ENCODE measurements at regions not wholly inside any gene's neighbourhood (a gene's known extent, or its start where the extent isn't known, plus 50 kb on each side); places are given as distances from the start of the nearest gene placed in this dataset.
"Not testable (repeated sequence)": the region's sequence is repeated elsewhere in the genome, so short reads cannot be mapped to it uniquely, and the experiment has no call there.

DNA sequence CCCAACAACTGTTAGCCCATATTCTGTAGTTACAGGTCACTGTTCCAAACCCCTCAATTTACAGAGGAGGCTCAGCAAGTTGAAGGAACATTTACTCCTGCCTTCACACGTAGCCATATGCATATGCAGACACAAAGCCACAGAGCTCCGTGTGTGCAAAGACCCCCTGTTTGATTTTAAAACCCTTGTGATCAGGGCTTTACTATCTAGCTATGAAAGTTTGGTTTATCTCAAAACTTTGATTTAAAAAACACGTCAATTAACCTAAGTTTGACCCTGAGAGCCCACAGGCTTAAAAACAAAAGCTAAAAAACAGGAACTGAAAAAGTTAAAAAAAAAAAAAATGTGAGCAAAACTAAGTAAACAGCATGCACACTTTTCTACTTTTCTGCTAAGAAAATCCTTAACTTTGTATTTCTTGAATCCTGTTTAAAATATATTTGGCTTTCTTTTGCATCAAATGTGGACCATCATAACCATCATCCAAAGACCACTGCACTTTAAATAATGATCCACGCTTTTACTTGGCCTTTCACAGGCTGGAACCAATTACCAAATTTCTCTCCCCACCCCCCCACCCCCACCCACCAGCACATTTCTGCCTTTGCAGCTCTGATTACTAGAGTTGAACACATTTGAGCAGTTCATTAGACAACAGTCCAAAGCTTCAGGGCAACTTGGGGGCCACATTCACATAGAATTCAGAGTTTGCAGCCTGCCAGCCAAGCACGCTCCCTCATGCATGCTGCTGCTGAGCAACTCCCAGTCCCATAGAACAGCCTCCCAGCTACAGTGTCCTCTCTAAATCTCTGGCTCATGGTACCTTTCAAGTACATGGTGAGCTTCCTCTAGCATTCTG, 128.8 kb upstream of the MAP3K1 start:
- no peak for DNase-seq (ENCODE audit: low read depth, low spot score)

DNA sequence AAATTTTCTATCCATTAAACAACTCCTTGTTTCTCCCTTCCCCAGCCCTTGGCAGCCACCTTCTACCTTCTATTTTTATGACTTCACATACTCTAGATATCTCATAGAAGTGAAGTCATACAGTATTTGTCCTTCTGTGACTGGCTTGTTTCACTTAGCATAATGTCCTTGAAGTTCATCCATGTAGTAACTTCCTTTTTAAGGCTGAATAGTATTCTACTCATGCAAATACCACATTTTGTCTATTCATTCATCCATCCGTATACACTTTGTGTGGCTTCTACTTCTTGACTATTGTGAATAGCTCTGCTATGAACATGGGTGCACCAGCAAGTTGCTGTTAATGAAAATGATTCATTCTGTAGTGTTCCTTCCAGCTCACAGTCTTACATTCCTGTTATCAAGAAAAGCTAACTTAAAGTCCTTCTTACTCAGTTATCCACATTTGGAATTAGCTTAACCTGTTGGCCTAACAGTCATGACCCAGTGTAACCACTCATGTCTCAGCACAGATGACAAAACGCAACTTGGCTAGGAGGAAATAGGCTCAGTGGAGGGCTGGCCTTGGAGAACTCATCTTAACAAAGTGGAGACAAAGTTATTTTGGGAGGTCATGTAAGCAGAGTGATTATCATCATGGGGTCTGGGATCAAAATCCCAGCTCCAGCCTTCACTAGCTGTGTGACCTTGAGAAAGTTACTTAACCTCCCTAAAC, 129.7 kb upstream of the MAP3K1 start:
- DNase-seq (ENCODE audit: low read depth, low spot score): no peak

DNA sequence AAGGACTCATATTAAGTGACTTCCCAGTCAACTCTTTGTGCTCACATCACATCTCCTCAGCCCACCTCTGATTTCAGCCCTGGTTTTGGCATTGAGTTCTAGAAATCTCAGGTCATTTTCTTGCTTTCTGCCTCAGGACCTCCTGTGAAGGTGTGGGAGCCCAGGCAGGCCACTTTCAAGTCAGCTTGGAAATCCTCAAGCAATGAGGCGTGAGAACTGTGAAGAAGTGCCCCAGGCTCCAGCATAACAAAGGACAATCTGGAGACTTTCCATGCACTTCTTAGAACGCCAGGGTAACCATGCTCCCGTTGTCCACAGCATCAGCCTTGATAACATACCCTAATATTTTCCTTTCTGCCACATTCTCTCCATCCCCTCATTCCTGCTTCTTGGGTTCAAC, 131.2 kb upstream of the MAP3K1 start:
- DNase-seq (ENCODE audit: low read depth, low spot score): peak; percentile 80

DNA sequence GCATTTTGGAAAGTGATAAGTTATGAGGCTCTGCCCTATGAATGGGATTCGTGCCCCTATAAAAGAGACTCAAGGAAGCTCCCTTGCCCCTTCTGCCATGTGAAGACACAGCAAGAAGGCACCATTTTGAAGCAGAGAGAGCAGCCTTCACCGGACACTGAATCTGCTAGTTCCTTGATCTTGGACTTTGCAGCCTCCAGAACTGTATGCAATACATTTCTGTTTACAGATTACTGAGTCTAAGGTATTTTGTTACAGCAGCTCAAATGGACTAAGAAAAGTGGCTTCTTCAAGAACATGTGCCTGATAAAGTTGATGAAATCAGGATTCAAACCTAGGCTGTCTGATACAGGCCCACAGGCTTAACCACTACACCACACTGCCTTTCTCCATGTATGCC, 131.6 kb upstream of the MAP3K1 start:
- DNase-seq (ENCODE audit: low read depth, low spot score): no peak

DNA sequence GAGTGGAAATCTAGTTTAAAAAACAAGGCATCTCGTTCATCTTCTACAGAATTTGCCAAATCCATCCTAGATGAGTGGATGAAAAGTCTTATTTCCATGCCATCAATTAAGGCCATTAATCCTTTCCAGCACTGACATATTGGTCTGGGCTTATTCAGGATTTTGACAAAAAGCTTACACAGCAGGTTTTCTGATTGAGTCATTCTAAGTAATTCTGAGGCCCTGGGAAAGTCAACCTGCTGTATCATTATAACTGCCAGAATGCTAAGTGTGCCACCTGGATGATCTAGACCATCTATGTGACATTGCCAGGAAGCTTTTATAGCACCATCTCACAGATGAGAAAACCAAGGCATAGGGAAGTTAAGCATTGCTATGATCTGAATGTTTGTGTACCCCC, 132.1 kb upstream of the MAP3K1 start:
- no peak for DNase-seq (ENCODE audit: low read depth, low spot score)

DNA sequence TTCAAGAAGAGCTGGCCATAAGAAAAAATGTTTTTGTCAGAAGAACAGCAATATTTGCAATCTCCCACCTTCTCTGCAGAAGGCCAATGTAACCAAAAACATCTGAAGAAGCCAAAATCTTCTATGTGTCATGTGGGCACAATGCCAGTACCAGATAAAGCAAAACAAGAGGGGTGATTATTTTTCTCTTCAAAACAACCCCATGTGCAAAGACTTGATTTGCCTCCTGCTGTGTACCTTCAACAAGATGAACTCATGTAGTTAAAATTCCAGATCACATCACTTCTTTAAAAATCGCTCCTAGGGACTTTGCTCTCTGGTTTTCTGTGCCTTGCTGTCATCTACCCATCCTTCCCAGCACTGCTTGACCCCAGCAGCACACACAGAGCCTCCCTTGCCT, 134.0 kb upstream of the MAP3K1 start:
- no peak for DNase-seq (ENCODE audit: low read depth, low spot score)

DNA sequence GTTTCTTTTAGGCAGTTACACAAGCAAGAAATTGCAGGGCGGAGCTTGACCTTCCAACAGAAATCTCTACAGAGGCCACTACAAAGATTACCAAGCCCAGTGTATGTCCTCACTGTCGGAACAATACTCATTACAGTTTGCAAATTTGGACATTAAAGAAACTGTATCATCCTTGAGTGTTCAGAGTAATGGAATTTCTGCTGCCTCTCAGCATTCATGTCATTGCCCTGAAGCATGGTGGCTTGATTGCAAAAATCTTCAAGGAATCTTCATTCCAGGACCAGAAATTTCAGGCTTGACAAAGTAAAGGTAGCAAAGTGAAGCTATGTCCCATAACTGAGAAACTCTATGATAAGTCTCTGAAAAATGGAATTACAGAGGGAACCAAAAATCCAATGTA, 134.6 kb upstream of the MAP3K1 start:
- no peak for DNase-seq (ENCODE audit: low read depth, low spot score)

DNA sequence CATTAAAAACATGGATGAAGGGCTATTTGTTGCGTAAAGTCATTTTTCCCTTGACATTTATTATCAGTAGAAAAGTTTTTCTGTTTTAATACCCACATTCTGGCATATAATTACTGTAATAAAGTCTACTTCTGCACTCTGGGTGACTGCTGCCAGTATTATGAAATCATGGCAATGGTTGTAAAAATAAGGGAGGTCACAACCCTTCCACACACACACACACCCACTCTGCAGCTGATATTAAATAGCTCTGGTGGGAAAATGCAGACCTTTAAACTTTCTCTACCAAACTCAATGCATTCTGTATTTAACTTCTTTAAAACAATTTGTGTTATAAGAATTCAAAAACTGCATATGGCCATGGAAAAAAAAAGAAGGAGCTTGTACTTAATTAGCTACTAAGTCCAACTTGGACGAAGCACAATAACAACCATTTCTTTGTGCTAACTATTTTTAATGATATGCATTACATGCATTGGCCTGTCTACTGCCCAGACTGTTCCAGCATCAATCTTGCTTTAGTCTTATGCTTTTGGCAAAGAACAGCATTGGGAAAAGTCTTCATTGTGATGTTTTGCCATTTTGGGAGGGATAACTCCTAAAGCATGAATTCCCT, 137.6 kb upstream of the MAP3K1 start:
- DNase-seq (ENCODE audit: low read depth, low spot score): no peak

DNA sequence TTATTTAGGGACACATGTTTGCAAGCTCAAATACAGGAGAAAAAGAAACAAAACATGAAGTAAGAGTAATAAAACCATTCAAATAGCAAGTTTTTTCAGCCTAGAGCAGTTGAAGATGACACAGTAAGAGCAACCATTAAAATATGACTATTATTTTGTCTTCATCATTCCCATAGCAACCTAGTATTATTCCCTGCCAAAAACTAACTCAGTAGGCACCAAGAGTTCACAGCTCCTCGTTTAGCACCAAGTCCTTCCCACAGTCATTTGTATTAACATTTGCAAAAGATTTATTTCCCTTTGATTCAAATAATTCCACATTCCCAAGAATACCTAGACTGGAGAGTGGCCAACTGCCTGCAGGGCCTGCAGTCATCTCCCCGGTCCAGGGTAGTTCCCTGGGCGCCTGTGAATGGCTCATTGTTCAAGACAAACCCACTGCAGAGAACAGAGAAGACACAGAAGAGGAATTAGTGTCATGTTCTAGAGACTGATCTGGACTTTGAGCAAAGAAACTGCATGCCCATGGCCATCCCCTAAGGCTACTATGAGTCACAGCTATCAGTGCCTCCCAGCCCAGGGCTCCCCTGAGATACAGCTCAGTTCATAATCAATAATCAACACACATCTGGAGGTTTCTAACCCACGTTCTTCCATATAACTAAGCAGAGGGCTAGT, 139.1 kb upstream of the MAP3K1 start:
- peak; percentile 29 for DNase-seq (ENCODE audit: low read depth, low spot score)

DNA sequence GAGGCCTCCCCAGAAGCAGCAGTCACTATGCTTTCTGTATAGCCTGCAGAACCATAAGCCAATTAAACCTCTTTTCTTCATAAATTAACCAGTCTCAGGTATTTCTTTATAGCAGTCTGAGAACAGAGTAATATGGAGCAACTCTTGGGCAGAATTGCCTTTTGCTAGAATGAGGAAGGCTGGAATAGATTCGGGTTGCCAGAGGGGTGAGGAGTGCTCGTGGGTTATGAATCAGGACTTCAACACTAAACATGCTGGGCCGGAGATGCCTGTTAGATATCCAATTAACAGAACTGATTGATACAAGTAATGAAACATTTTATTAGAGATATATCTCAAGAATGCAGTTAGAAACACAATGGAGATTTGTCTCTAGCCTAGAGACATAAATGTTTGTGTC, 140.9 kb upstream of the MAP3K1 start:
- DNase-seq (ENCODE audit: low read depth, low spot score): no peak

DNA sequence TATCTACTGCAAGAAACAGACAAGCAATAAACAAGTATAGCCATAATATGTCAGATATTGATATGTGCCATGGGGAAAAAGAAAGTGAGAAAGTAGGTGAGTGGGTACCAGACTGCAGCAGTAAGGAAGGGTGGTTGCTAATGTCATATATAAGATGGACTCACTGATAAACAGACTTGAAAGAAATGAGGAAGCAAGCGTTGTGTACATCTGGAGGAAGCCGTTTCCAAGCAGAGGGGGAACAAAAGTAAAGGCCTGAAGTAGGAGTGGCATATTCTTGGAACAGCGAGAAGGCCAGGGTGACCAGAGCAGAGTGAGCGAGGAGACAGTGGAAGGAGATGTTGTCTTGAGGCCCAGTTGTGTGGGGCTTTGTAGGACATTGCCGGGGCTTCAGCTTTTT, 142.2 kb upstream of the MAP3K1 start:
- DNase-seq (ENCODE audit: low read depth, low spot score): no peak

DNA sequence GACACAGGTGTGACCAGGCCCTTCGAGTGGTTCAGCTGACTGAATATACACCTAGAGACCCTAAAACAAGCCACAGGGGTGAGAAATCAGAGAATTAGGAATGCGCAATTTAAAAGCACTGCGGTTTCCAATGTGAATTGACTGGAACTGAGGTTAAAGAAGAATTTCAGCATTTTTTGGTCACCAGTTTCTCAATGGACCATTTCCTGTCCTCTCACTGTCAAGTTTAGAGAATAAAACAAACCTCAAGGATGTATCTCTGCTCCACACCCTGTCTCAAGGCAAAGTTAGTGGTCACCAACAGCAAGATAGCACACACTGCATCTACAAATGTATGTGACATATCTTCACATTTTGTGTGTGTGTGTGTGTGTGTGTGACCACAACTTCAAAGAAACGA, 143.8 kb upstream of the MAP3K1 start:
- no peak for DNase-seq (ENCODE audit: low read depth, low spot score)

DNA sequence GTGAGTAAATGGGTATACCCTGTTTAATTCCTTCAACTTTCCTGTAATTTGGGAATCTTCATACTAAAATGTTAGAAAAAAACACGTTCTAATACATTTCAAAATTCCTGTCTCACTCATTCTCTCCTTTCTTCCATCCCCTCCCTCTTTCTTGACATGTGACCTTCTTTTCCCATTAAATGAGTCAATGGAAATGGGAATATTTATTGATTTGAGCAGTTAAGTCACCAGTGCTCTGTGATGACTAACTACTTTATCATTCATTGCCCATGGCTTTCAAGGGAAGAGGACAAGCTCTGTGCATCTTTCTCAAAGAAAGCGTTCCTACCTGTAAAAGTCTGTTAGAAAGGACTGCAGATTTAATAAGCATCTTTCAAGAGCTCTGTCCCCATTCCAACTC, 144.4 kb upstream of the MAP3K1 start:
- no peak for DNase-seq (ENCODE audit: low read depth, low spot score)

DNA sequence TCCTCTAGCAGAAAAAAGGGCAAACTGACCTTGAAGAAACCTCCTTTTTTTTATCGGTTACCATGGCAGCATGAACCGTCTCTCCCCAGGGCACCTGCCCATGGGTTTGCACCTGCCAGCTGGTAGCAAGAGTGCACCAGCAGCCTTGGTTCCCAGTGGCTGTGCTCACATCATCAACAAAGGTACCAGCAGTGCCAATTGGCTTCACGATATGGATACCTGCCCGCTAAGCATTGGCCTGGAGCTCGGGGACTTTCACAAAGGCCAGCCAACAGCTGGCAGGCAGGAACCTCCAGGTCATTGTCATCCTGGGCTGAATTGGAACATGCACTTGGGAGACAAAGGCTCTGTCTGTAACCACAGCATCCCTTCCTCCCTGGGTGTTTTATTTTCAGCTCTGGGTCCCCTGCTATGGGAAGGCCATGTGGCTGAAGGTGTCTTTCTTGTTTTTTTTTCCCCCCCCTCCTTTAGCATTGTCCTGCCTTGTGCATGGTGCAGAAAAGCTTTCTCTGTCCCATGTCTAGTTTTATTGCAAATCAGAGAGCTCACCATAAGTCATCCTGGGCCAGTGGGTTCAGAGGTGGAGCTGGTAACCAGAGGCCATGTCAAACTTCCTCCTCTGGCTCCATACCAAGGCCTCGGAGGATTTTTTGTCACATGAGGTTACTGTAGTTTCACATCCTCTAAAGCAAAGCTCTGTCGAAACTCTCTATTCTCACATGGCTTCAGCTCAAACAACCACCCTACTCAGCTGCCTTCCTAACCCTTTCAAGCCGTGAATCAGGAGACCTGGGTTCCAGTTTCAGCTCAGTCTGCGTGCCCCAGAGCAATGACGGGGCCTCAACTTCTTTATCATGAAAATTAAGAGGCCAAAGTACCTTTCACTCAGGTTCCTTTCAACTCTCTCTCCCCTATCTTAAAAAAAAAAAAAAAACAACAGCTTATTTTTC, 145.5 kb upstream of the MAP3K1 start:
- DNase-seq (ENCODE audit: low read depth, low spot score): peak; percentile 73

DNA sequence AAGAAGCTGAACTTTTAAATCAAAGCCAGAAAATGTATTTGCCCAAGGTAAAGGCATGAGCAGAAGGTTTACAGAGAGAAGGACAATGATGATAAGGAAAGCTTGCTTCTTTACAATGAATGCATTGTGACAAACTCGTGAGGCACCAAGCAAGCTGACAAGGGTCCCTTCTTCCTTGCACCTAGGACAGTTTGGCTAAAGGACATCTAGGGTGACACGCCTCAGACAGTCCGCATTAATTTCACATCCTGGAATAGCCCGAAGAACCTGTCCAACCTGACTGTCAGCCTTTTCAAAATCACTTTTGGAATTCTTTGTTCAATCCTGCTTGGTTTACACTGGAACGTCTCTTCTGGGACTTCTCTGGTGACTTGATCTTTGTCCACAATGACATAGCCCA, 146.4 kb upstream of the MAP3K1 start:
- DNase-seq (ENCODE audit: low read depth, low spot score): peak; percentile 52

DNA sequence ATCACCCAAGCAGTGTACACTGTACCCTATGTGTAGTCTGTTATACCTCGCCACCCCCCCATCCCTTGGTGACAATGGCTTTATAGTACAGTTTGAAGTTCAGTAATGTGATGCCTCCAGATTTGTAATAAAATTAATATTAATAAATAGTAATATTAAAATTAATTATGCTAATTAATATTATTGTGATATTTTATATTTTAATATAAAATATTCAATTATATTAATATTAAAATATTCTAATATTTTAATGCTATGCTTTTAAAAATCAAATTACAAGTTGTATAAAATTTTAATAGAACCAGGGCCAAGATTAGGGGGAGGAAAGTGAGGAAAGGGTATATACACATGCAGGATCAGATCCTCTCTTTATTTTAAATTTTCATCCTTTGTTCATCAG, 147.7 kb upstream of the MAP3K1 start:
- DNase-seq (ENCODE audit: low read depth, low spot score): no peak

DNA sequence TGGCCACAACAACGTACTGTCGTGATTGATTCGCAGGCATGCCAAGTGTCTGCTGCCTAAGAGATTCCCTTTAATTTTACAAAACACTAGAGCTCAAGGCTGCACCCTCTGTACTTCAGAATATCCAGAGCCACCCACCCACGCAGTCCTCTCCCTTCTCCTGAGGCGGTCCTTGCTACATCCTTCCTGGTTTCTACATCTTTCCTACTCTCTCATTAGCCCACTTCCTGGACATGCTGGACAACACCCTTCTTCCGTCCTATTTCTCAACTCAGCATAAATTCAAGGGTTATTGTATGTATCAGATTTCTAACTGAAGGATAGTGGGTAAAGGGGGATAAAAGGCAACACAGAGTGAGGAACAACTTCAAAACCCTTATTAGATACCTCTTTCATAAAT, 148.4 kb upstream of the MAP3K1 start:
- DNase-seq (ENCODE audit: low read depth, low spot score): no peak

DNA sequence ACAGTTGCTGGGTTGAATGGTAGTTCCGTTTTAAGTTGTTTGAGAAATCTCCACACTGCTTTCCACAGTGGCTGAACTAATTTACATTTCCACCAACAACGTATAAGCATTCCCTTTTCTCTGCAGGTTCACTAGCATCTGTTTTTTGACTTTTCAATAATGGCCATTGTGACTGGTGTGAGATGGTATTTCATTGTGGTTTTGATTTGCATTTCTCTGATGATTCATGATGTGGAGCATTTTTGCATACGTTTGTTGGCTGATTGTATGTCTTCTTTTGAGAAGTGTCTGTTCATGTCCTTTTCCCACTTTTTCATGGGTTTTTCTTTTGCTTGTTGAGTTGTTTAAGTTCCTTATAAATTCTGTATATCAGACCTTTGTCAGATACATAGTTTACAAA, 150.2 kb upstream of the MAP3K1 start:
- DNase-seq (ENCODE audit: low read depth, low spot score): not testable (repeated sequence)

DNA sequence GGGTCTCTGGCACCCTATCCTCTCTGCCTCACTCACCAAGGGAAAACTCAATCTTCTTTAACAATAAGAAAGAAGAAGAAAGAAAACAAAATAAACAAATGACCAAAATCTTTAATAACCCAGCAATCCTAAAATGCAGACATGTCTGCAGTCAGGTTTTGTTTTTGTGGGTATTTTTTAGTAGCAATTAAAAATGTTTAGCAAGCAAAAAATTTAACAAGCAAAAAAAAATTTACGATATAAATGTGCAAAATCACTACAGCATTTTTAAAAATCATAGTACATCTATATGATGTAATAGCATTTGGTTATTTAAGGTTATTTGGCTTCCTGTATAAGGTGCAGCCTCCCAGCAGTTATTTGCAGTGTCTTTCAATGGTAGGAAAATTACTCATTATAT, 151.3 kb upstream of the MAP3K1 start:
- no peak for DNase-seq (ENCODE audit: low read depth, low spot score)

DNA sequence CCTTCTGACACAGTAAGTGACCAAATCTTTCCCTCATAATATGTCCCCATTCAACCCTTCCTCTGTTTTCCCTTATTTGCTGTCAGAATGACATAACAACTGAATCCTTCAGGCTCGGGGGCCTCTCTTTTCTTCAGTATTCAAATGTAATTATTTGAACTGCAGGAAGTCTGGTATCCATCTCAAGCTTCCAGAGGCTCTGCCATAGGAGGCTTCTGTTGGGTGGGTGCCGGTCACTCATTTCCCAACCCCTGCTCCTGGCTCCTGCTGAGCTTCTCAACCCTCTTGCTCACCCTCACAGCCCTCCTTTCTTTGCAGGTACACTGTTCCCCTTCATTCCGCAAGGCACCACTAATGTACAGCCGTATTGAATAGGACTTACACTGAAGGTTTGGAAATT, 151.8 kb upstream of the MAP3K1 start:
- no peak for DNase-seq (ENCODE audit: low read depth, low spot score)

DNA sequence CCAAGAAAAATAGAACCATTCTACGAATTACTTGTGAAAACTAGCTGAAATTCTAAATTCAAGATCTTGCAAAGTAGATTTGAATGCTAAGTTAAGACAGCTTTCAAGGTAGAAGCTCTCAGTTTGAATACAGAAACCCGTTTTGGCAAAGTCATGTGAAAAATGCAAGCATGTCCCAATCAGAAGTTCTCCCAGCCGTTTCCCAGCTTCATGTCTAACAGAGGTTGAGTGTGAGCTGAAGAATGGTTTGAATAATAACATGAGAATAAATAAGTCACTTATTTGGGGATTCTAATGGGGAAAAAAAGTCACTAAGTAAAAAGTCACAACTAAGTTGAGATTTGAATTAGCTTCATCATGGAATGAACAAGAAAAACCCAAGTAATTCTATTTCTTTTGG, 152.5 kb upstream of the MAP3K1 start:
- DNase-seq (ENCODE audit: low read depth, low spot score): no peak

Measured in ELF-1 (cell line).